Panc1 (cell line): ENCODE measurements at regions not wholly inside any gene's neighbourhood (a gene's known extent, or its start where the extent isn't known, plus 50 kb on each side); places are given as distances from the start of the nearest gene placed in this dataset.

Experiments
- ATAC-seq: fragments of 200-7000 bp; cut with Tn5 transposase; 2 replicates; pipeline ENCODE4 v1.9.1; 2020; ENCODE audit warnings: mild to moderate bottlenecking, moderate library complexity
- BruUV-seq: library from RNA; stranded (reverse); fragments of 400-500 nt; replicated peaks from 2 replicates; lab custom pipeline; 2021; lab: Mats Ljungman, UMichigan
- CTCF ChIA-PET: fragments of 300-600 bp; sonication (Branson Sonifier 250); formaldehyde crosslinking; loops from one replicate; lab custom pipeline; 2022; ENCODE audit warnings: antibody characterized with exemption; lab: Charles Lee
- POLR2A ChIA-PET: fragments of 300-600 bp; sonication (Branson Sonifier 250); formaldehyde crosslinking; loops from one replicate; lab custom pipeline; 2022; ENCODE audit warnings: antibody characterized with exemption; lab: Charles Lee
- DNase-seq: peaks from one replicate; pipeline ENCODE4 v3.0.0-alpha.2; 2010; ENCODE audit warnings: low read depth, low spot score
- H3K27ac ChIP-seq: 2 replicates; pipeline ENCODE4 v1.5.1; 2011; ENCODE audit warnings: mild to moderate bottlenecking, low read length, inconsistent platforms
- H3K27me3 ChIP-seq: fragments of 200-500 bp; sonication (Bioruptor generic); 2 replicates; pipeline ENCODE4 v1.6.0; 2014; ENCODE audit warnings: low read length, inconsistent platforms; ENCODE audit not compliant: control insufficient read depth, insufficient read depth
- H3K36me3 ChIP-seq: fragments of 200-500 bp; sonication (Bioruptor generic); 2 replicates; pipeline ENCODE4 v1.5.1; 2014; ENCODE audit warnings: inconsistent platforms, mild to moderate bottlenecking, low read length, moderate library complexity; ENCODE audit not compliant: control insufficient read depth, insufficient read depth
- H3K4me1 ChIP-seq: 2 replicates; pipeline ENCODE4 v1.5.1; 2011; ENCODE audit warnings: inconsistent platforms, mild to moderate bottlenecking, low read length, moderate library complexity; ENCODE audit not compliant: control insufficient read depth, insufficient read depth
- H3K4me3 ChIP-seq, 2 experiments: 2 replicates each; pipeline ENCODE4 v1.5.1; 2011 to 2012; ENCODE audit warnings: low read depth in 2 of 2, low read length in 2 of 2, mild to moderate bottlenecking in 2 of 2, inconsistent platforms in 1 of 2, moderate library complexity in 1 of 2
- H3K9me3 ChIP-seq: fragments of 200-500 bp; sonication (Bioruptor generic); 2 replicates; pipeline ENCODE4 v1.5.1; 2014; ENCODE audit warnings: low read depth, mild to moderate bottlenecking, inconsistent platforms, low read length, moderate library complexity; ENCODE audit not compliant: control insufficient read depth, insufficient read depth
- POLR2AphosphoS5 ChIP-seq: IDR thresholded peaks from 2 replicates; pipeline ENCODE4 v1.6.1; 2012; ENCODE audit warnings: mild to moderate bottlenecking, low read depth, low read length, moderate library complexity
- SIN3A ChIP-seq: IDR thresholded peaks from 2 replicates; pipeline ENCODE4 v1.6.1; 2012; ENCODE audit warnings: low read depth, mild to moderate bottlenecking, low read length, moderate library complexity, borderline replicate concordance; ENCODE audit not compliant: insufficient read depth
- TCF7L2 ChIP-seq: IDR thresholded peaks from 2 replicates; pipeline ENCODE4 v1.6.1; 2011; ENCODE audit warnings: mild to moderate bottlenecking, low read depth, low read length, inconsistent platforms
- in situ Hi-C: cut with HindIII; loops from 2 replicates; pipeline ENCODE4 v1.10.0; 2016; ENCODE audit warnings: low sequenced_read_pairs, low pct_unique_long_range_greater_than_20kb
- intact Hi-C: fragments of 100-400 bp; cut with micrococcal nuclease; formaldehyde crosslinking; loops from one replicate; pipeline ENCODE4 v1.10.0; 2022; ENCODE audit not compliant: unreplicated experiment
- TF ChIP-seq, protein P1 (sequence below): fragments of 450-650 bp; IDR thresholded peaks from 2 replicates; pipeline ENCODE4 v1.5.1; 2017; ENCODE audit warnings: mild to moderate bottlenecking
- TF ChIP-seq, protein P2 (sequence below), 2 experiments: IDR thresholded peaks; 2 replicates each; pipeline ENCODE4 v1.6.1; 2011 to 2012; ENCODE audit warnings: low read depth in 2 of 2, control low read depth in 1 of 2, low read length in 1 of 2, mild to moderate bottlenecking in 1 of 2, moderate library complexity in 1 of 2; ENCODE audit not compliant: insufficient read depth in 1 of 2

DNA sequence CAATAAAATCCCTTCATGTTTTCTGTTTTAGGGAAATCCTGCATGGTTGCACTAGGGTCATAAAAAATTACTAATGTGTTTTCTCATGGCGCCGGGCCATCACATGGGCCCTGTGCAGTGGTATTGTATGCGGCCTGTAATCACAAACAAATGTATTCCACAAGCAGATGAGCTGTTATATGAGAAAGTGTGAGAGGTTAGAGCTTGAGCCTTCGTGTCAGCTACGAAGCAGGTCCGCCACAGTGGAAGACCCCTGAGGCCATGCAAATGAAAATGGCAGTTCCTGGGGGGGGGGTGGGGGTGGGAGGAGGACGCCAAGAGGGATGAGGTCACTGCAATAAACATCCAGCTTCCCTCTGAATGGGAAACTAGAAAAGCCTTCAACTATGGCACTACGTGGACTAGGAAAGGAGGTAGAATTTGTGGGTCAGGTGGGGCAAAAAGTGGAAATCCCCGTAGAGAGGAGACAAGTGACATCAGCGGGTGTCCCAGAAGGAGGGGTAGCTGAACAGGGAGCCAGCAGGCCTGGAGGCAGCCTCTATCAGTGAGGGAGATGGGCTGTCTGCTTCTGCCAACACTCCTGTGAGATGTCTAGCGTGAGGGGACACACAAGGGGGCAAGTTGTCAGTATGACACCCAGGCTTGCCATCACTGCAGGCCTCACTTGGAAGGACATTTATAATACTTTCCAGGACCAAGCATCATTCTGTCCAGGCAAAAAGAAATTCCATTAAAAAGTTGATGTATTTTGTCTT lies 130.3 kb upstream of the CTAGE1 start:
- no peak for ATAC-seq
- POLR2A ChIA-PET = no interaction called here

DNA sequence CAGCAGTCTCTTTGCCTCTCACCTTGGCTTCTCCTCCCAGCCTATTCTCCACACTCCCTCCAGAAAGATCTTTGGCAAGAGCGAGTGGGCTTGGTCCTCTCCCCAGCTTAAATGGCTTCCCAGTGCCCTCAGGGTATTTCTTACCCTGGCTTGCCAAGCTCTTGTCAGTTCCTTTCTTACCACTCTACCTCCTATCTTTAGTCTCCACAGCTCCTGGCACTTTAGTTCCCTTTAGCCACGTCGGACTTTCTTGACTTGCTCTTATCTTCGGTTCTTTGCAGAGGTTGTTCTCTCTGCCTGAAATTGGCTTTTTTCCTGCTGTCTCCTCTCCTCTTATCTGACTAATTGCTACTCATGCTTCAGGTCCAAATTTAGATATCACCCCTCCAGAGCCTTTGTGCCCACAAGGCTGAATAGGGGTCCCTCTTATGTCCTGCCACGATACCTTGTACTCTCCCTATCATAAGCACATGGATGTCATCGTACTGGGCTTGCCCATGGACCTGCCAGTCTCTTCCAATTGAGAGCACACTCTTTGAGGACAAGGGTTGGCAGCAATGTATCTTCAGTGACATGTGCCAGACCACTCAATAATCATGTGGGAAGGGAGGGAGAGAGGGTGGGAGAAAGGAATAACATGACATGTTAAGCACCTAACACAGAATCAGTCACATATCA lies 131.7 kb upstream of the CTAGE1 start:
- H3K27me3 ChIP-seq = 0 out of 2 replicates have a peak, but pooled peaks cover 2% of the 10 kb centered on the region
- TF ChIP-seq SIN3A (no peak), TCF7L2 (no peak), POLR2AphosphoS5 (no peak)
- TF ChIP-seq, protein P1, sequence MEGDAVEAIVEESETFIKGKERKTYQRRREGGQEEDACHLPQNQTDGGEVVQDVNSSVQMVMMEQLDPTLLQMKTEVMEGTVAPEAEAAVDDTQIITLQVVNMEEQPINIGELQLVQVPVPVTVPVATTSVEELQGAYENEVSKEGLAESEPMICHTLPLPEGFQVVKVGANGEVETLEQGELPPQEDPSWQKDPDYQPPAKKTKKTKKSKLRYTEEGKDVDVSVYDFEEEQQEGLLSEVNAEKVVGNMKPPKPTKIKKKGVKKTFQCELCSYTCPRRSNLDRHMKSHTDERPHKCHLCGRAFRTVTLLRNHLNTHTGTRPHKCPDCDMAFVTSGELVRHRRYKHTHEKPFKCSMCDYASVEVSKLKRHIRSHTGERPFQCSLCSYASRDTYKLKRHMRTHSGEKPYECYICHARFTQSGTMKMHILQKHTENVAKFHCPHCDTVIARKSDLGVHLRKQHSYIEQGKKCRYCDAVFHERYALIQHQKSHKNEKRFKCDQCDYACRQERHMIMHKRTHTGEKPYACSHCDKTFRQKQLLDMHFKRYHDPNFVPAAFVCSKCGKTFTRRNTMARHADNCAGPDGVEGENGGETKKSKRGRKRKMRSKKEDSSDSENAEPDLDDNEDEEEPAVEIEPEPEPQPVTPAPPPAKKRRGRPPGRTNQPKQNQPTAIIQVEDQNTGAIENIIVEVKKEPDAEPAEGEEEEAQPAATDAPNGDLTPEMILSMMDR = no peak
- TF ChIP-seq, protein P2, sequence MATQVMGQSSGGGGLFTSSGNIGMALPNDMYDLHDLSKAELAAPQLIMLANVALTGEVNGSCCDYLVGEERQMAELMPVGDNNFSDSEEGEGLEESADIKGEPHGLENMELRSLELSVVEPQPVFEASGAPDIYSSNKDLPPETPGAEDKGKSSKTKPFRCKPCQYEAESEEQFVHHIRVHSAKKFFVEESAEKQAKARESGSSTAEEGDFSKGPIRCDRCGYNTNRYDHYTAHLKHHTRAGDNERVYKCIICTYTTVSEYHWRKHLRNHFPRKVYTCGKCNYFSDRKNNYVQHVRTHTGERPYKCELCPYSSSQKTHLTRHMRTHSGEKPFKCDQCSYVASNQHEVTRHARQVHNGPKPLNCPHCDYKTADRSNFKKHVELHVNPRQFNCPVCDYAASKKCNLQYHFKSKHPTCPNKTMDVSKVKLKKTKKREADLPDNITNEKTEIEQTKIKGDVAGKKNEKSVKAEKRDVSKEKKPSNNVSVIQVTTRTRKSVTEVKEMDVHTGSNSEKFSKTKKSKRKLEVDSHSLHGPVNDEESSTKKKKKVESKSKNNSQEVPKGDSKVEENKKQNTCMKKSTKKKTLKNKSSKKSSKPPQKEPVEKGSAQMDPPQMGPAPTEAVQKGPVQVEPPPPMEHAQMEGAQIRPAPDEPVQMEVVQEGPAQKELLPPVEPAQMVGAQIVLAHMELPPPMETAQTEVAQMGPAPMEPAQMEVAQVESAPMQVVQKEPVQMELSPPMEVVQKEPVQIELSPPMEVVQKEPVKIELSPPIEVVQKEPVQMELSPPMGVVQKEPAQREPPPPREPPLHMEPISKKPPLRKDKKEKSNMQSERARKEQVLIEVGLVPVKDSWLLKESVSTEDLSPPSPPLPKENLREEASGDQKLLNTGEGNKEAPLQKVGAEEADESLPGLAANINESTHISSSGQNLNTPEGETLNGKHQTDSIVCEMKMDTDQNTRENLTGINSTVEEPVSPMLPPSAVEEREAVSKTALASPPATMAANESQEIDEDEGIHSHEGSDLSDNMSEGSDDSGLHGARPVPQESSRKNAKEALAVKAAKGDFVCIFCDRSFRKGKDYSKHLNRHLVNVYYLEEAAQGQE (IDR thresholded peaks at IDR 0.05; ENCODE audit: insufficient read depth in 1 of 2, low read depth in 2 of 2, low read length in 1 of 2) = no peak
- DNase-seq = no peak
- intact Hi-C loops (no loop called here), in situ Hi-C loops (no loop called here)
- ChIA-PET POLR2A (no interaction called here), CTCF (no interaction called here)
- no peak overlapping the region for H3K27ac ChIP-seq
- no peak for ATAC-seq
- no peaks in the 10 kb centered on the region for H3K9me3 ChIP-seq
- no peak overlapping the region for H3K4me3 ChIP-seq
- H3K36me3 ChIP-seq = no peaks in the 10 kb centered on the region
- no TSS peak for BruUV-seq
- H3K4me1 ChIP-seq = no peaks in the 10 kb centered on the region

More for the DNA sequence above, 130.3 kb upstream of the CTAGE1 start:
- in situ Hi-C loops = no loop called here
- Histone ChIP-seq H3K27ac (no peak overlapping the region), H3K36me3 (no peaks in the 10 kb centered on the region), H3K4me3 (no peak overlapping the region), H3K27me3 (0 out of 2 replicates have a peak, but pooled peaks cover 2% of the 10 kb centered on the region), H3K9me3 (no peaks in the 10 kb centered on the region), H3K4me1 (no peaks in the 10 kb centered on the region)
- CTCF ChIA-PET = no interaction called here
- TF ChIP-seq SIN3A = no peak
- TF ChIP-seq POLR2AphosphoS5 = no peak
- TF ChIP-seq TCF7L2 = no peak
- TF ChIP-seq, protein P2 (IDR thresholded peaks at IDR 0.05; ENCODE audit: insufficient read depth in 1 of 2, low read depth in 2 of 2, low read length in 1 of 2) = no peak
- TF ChIP-seq, protein P1 = no peak
- DNase-seq = no peak
- no TSS peak for BruUV-seq
- intact Hi-C loops = no loop called here
